ENCODE measurements at regions not wholly inside any gene's neighbourhood (a gene's known extent, or its start where the extent isn't known, plus 50 kb on each side); places are given as distances from the start of the nearest gene placed in this dataset.

DNA sequence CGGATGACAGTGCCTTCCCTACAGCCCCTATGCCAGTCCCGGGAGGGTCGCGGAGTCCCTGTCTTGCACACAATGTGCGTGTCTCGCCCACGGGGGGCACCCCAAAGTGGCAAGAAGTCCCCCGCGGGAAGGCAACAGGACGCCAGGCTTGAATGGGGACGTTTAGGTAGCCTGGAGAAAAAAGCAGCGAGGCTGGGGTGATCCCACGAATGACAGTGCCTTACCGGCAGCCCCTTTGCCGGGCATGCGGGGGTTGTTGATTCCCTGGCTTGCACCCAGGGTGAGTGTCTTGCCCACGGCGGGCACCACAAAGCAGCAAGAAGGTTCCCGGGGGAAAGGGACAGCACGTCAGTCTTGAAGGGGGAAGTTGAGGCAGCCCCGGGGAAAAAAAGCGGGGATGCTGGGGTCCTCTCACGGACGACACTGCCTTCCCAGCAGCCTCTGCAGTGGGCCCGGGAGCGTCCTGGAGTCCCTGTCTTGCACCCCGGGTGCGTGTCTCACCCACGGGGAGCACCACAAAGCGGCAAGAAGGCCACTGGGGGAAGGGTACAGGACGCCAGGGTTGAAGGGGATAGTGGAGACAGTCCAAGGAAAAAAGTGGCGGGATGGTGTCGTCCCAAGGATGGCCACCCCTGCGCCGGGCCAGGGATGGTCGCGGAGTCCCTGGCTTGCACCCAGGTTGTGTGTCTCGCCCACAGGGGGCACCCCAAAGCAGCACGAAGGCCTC, 156.8 kb upstream of the ALG10B start:
- DNase-seq (ENCODE audit: low spot score): peak; percentile 84
- H3K4me1 Mint-ChIP-seq (ENCODE audit: low read depth): no peaks in the 10 kb centered on the region
- H3K9me3 Mint-ChIP-seq (ENCODE audit: low read depth): peaks cover 23% of the 10 kb centered on the region
- H3K36me3 Mint-ChIP-seq (ENCODE audit: low read depth): peaks cover 2% of the 10 kb centered on the region
- TF ChIP-seq, protein P1, sequence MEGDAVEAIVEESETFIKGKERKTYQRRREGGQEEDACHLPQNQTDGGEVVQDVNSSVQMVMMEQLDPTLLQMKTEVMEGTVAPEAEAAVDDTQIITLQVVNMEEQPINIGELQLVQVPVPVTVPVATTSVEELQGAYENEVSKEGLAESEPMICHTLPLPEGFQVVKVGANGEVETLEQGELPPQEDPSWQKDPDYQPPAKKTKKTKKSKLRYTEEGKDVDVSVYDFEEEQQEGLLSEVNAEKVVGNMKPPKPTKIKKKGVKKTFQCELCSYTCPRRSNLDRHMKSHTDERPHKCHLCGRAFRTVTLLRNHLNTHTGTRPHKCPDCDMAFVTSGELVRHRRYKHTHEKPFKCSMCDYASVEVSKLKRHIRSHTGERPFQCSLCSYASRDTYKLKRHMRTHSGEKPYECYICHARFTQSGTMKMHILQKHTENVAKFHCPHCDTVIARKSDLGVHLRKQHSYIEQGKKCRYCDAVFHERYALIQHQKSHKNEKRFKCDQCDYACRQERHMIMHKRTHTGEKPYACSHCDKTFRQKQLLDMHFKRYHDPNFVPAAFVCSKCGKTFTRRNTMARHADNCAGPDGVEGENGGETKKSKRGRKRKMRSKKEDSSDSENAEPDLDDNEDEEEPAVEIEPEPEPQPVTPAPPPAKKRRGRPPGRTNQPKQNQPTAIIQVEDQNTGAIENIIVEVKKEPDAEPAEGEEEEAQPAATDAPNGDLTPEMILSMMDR (IDR thresholded peaks at IDR 0.05): no peak
- H3K4me3 Mint-ChIP-seq (ENCODE audit: unreplicated experiment): no peak overlapping the region
- no peak overlapping the region for H3K27ac Mint-ChIP-seq (ENCODE audit: unreplicated experiment)
- no peaks in the 10 kb centered on the region for H3K27me3 Mint-ChIP-seq (ENCODE audit: low read depth)

DNA sequence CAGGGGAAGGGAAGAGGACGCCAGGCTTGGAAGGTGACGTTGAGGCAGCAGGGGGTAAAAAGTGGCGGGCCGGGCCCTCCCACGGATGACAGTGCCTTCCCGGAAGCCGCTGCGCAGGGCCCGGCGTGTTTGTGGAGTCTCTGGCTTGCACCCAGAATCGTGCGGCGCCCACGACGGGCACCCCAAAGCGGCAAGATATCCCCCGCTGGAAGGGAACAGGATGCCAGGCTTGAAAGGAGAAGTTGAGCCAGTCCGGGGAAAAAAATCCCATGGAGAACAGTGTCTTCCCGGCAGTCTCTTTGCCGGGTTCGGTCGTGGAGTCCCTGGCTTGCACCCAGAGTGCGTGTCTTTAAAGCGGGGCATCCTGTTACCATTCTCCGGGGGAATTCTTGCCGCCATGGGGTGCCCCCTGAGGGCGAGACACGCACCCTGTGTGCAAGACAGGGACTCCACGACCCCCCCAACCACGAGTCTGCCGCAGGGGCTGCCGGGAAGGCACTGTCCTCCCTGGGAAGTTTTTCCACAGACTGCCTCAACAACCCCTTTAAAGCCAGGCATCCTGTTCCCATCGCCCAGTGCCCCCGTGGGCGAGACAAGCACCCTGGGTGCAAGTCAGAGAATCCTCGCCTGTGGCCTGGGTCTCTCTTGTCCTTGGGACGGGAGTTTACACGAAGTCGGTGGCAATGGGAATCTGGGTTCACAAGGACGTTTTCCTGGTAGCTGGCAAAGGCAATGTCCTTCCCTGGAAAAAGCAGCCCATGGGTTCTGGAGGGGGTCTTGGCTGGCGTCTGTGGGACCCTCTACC, 156.1 kb upstream of the ALG10B start:
- TF ChIP-seq, protein P1 (IDR thresholded peaks at IDR 0.05): no peak
- no peak overlapping the region for H3K27ac Mint-ChIP-seq (ENCODE audit: unreplicated experiment)
- H3K36me3 Mint-ChIP-seq (ENCODE audit: low read depth): peaks cover 2% of the 10 kb centered on the region
- DNase-seq (ENCODE audit: low spot score): no peak
- no peaks in the 10 kb centered on the region for H3K4me1 Mint-ChIP-seq (ENCODE audit: low read depth)
- H3K27me3 Mint-ChIP-seq (ENCODE audit: low read depth): no peaks in the 10 kb centered on the region
- peaks cover 30% of the 10 kb centered on the region for H3K9me3 Mint-ChIP-seq (ENCODE audit: low read depth)
- no peak overlapping the region for H3K4me3 Mint-ChIP-seq (ENCODE audit: unreplicated experiment)

GRCh38 chr12:38161123-38162000, 155.2 kb upstream of the ALG10B start:
- TF ChIP-seq, protein P1 (IDR thresholded peaks at IDR 0.05): no peak
- no peak overlapping the region for H3K27ac Mint-ChIP-seq (ENCODE audit: unreplicated experiment)
- no peak overlapping the region for H3K4me3 Mint-ChIP-seq (ENCODE audit: unreplicated experiment)
- H3K36me3 Mint-ChIP-seq (ENCODE audit: low read depth): peaks cover 2% of the 10 kb centered on the region
- H3K9me3 Mint-ChIP-seq (ENCODE audit: low read depth): peaks cover 33% of the 10 kb centered on the region
- no peaks in the 10 kb centered on the region for H3K27me3 Mint-ChIP-seq (ENCODE audit: low read depth)
- H3K4me1 Mint-ChIP-seq (ENCODE audit: low read depth): no peaks in the 10 kb centered on the region
- peak; percentile 93 for DNase-seq (ENCODE audit: low spot score)

- peak; percentile 76 for DNase-seq (ENCODE audit: low spot score)
- Mint-ChIP-seq H3K36me3 (ENCODE audit: low read depth) (peaks cover 2% of the 10 kb centered on the region), H3K9me3 (ENCODE audit: low read depth) (peaks cover 39% of the 10 kb centered on the region), H3K27me3 (ENCODE audit: low read depth) (no peaks in the 10 kb centered on the region), H3K4me1 (ENCODE audit: low read depth) (no peaks in the 10 kb centered on the region), H3K4me3 (ENCODE audit: unreplicated experiment) (no peak overlapping the region), H3K27ac (ENCODE audit: unreplicated experiment) (no peak overlapping the region)
- TF ChIP-seq, protein P1 (IDR thresholded peaks at IDR 0.05): no peak
Measured at GRCh38 chr12:38162013-38162412, 154.6 kb upstream of the ALG10B start.

Data from chondrocyte (in vitro differentiated cells).